SK-N-SH (cell line): ENCODE measurements at regions not wholly inside any gene's neighbourhood (a gene's known extent, or its start where the extent isn't known, plus 50 kb on each side); places are given as distances from the start of the nearest gene placed in this dataset.

Experiments used
- CTCF ChIA-PET: fragments of 300-600, 350-600 bp; formaldehyde crosslinking; extraction: SDS; loops from one replicate; lab custom pipeline; 2021; lab: Yijun Ruan, JAX
- POLR2A ChIA-PET: fragments of 350-600 bp; sonication (Branson Sonifier 250); formaldehyde crosslinking; extraction: SDS; loops from one replicate; lab custom pipeline; 2020; ENCODE audit warnings: antibody characterized with exemption, inconsistent platforms; lab: Yijun Ruan, JAX
- DNase-seq: peaks from one replicate; pipeline ENCODE4 v3.0.0; 2012
- H2AFZ ChIP-seq: fragments of 200-600 bp; sonication (generic); 2 replicates; pipeline ENCODE4 v1.8.1; 2016; ENCODE audit warnings: antibody characterized with exemption, mild to moderate bottlenecking, low read depth
- H3F3A ChIP-seq: fragments of 200-600 bp; sonication (generic); replicated peaks from 2 replicates; pipeline ENCODE3; 2016; ENCODE audit warnings: antibody characterized with exemption, mild to moderate bottlenecking; ENCODE audit not compliant: insufficient read depth
- H3K27ac ChIP-seq, 2 experiments: fragments of 200-500 bp in 1 of 2; fragments of 200-600 bp in 1 of 2; sonication (Bioruptor generic) in 1 of 2; sonication (generic), shearing (Covaris generic) in 1 of 2; 2 replicates each; pipeline versions ENCODE4 v1.5.1 to v1.6.1; 2014 to 2016; ENCODE audit warnings: low read depth in 2 of 2, inconsistent platforms in 1 of 2, low read length in 1 of 2, mild to moderate bottlenecking in 1 of 2, mixed read lengths in 1 of 2
- H3K27me3 ChIP-seq: fragments of 200-600 bp; sonication (generic), shearing (Covaris generic); 2 replicates; pipeline ENCODE4 v1.6.1; 2016; ENCODE audit warnings: mixed run types; ENCODE audit not compliant: insufficient read depth
- H3K36me3 ChIP-seq, 2 experiments: fragments of 200-500 bp in 1 of 2; fragments of 200-600 bp in 1 of 2; sonication (Bioruptor generic) in 1 of 2; sonication (generic) in 1 of 2; replicated peaks in 1 of 2; 2 replicates each; pipeline versions ENCODE3 to v1.5.1; 2014 to 2016; ENCODE audit warnings: low read length in 1 of 2, mild to moderate bottlenecking in 1 of 2; ENCODE audit not compliant: insufficient read depth in 2 of 2, control insufficient read depth in 1 of 2
- H3K4me1 ChIP-seq, 2 experiments: fragments of 200-500 bp in 1 of 2; fragments of 200-600 bp in 1 of 2; sonication (Bioruptor generic) in 1 of 2; sonication (generic), shearing (Covaris generic) in 1 of 2; 2 replicates each; pipeline versions ENCODE4 v1.5.1 to v1.6.1; 2014 to 2016; ENCODE audit warnings: low read depth in 1 of 2, low read length in 1 of 2, mixed run types in 1 of 2; ENCODE audit not compliant: insufficient read depth in 2 of 2, control insufficient read depth in 1 of 2
- H3K4me2 ChIP-seq: fragments of 200-600 bp; sonication (generic), shearing (Covaris generic); 2 replicates; pipeline ENCODE4 v1.6.1; 2017; ENCODE audit warnings: mixed run types
- H3K4me3 ChIP-seq, 2 experiments: fragments of 200-500 bp in 1 of 2; fragments of 200-600 bp in 1 of 2; sonication (Bioruptor generic) in 1 of 2; sonication (generic), shearing (Covaris generic) in 1 of 2; 2 replicates each; pipeline versions ENCODE4 v1.5.1 to v1.8.1; 2014 to 2016; ENCODE audit warnings: low read depth in 2 of 2, inconsistent platforms in 1 of 2, low read length in 1 of 2, mild to moderate bottlenecking in 1 of 2, mixed read lengths in 1 of 2, moderate library complexity in 1 of 2
- H3K79me2 ChIP-seq: fragments of 200-600 bp; sonication (generic); 2 replicates; pipeline ENCODE4 v1.8.1; 2017; ENCODE audit warnings: mild to moderate bottlenecking; ENCODE audit not compliant: insufficient read depth
- H3K9ac ChIP-seq: fragments of 200-600 bp; sonication (generic); 2 replicates; pipeline ENCODE4 v1.6.1; 2017; ENCODE audit warnings: mixed run types
- H3K9me2 ChIP-seq: fragments of 200-600 bp; sonication (generic); 2 replicates; pipeline ENCODE4 v1.6.1; 2017; ENCODE audit warnings: mixed run types
- H3K9me3 ChIP-seq: fragments of 200-600 bp; sonication (generic); 2 replicates; pipeline ENCODE4 v1.6.1; 2017; ENCODE audit warnings: mixed run types, mild to moderate bottlenecking, moderate library complexity
- H4K20me1 ChIP-seq: fragments of 200-600 bp; sonication (generic); 2 replicates; pipeline ENCODE4 v1.6.1; 2017; ENCODE audit warnings: mild to moderate bottlenecking, mixed run types; ENCODE audit not compliant: insufficient read depth
- CHD2 ChIP-seq: fragments of 150-350 bp; IDR thresholded peaks from 2 replicates; pipeline ENCODE4 v1.6.1; 2018; ENCODE audit warnings: low read length; ENCODE audit not compliant: partially characterized antibody
- ELF1 ChIP-seq: IDR thresholded peaks from 2 replicates; pipeline ENCODE4 v1.4.0; 2012
- EP300 ChIP-seq, 2 experiments: IDR thresholded peaks; 2 replicates each; pipeline versions ENCODE4 v1.4.0 to v1.6.1; 2012; ENCODE audit warnings: borderline replicate concordance in 1 of 2, low read depth in 1 of 2, low read length in 1 of 2
- FOSL2 ChIP-seq: IDR thresholded peaks from 2 replicates; pipeline ENCODE4 v1.4.0; 2012; ENCODE audit warnings: low read depth, mild to moderate bottlenecking, moderate library complexity, borderline replicate concordance
- FOXJ3 ChIP-seq: sonication (generic); formaldehyde crosslinking; IDR thresholded peaks from 2 replicates; pipeline ENCODE4 v1.5.1; 2020; ENCODE audit warnings: mild to moderate bottlenecking, missing genetic modification reagents
- JUND ChIP-seq: IDR thresholded peaks from 2 replicates; pipeline ENCODE4 v1.4.0; 2012
- MEF2A ChIP-seq: IDR thresholded peaks from 2 replicates; pipeline ENCODE4 v1.4.0; 2012; ENCODE audit warnings: low read depth, borderline replicate concordance
- MXI1 ChIP-seq: IDR thresholded peaks from 2 replicates; pipeline ENCODE4 v1.6.1; 2012; ENCODE audit warnings: mild to moderate bottlenecking, low read depth, low read length, improper control_type of control experiment
- NFIC ChIP-seq: IDR thresholded peaks from 2 replicates; pipeline ENCODE4 v1.4.0; 2012; ENCODE audit warnings: borderline replicate concordance
- POLR2AphosphoS5 ChIP-seq: IDR thresholded peaks from 2 replicates; pipeline ENCODE4 v1.6.1; 2012; ENCODE audit warnings: low read depth, low read length
- RAD21 ChIP-seq: IDR thresholded peaks from 2 replicates; pipeline ENCODE4 v1.6.1; 2012; ENCODE audit warnings: mild to moderate bottlenecking, low read length
- RCOR1 ChIP-seq: fragments of 150-350 bp; IDR thresholded peaks from 2 replicates; pipeline ENCODE4 v1.6.1; 2017; ENCODE audit warnings: antibody characterized with exemption, low read length
- RXRA ChIP-seq: IDR thresholded peaks from 2 replicates; pipeline ENCODE4 v1.4.0; 2012; ENCODE audit warnings: low read depth, mild to moderate bottlenecking, borderline replicate concordance
- TAF1 ChIP-seq: IDR thresholded peaks from 2 replicates; pipeline ENCODE4 v1.6.1; 2012; ENCODE audit warnings: low read depth, mild to moderate bottlenecking, low read length, moderate library complexity, borderline replicate concordance
- TEAD4 ChIP-seq: IDR thresholded peaks from 2 replicates; pipeline ENCODE4 v1.4.0; 2012; ENCODE audit warnings: mild to moderate bottlenecking, borderline replicate concordance; ENCODE audit not compliant: insufficient read depth
- YY1 ChIP-seq: IDR thresholded peaks from 2 replicates; pipeline ENCODE4 v1.4.0; 2012; ENCODE audit warnings: low read depth, mild to moderate bottlenecking
- WGBS: methylation state at CpG from one replicate; pipeline ENCODE4 v1.1.6; 2017; ENCODE audit warnings: low lambda C conversion rate; 5-methylcytosine and 5-hydroxymethylcytosine counted together
- TF ChIP-seq, protein P1 (sequence below): fragments of 150-350 bp; IDR thresholded peaks from 2 replicates; pipeline ENCODE4 v1.6.1; 2016; ENCODE audit warnings: mild to moderate bottlenecking, low read depth, low read length
- TF ChIP-seq, protein P2 (sequence below): IDR thresholded peaks from 2 replicates; pipeline ENCODE4; 2012
- TF ChIP-seq, protein P3 (sequence below): fragments of 200-600 bp; sonication (generic); IDR thresholded peaks from 2 replicates; pipeline ENCODE4 v1.6.1; 2017; ENCODE audit warnings: antibody characterized with exemption, mild to moderate bottlenecking, moderate library complexity

DNA sequence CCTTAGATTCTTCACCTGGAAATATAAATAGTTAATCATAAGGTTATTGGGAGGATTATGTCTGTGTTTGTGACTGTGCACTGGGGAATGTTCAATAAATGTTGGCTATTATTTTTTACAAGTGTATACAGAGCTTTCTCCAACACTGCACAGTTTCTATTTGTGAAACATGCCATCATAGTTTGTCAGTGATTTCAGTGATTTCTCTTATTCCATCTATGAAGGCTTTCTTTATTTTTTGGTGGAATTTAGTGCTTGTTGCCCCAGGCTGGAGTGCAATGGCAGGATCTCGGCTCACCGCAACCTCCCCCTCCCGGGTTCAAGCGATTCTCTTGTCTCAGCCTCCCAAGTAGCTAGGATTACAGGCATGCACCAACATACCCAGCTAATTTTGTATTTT, 545.0 kb upstream of the GRM7 start:
- no peaks in the 10 kb centered on the region for H4K20me1 ChIP-seq
- no peak overlapping the region for H3K4me3 ChIP-seq
- TF ChIP-seq, protein P1, sequence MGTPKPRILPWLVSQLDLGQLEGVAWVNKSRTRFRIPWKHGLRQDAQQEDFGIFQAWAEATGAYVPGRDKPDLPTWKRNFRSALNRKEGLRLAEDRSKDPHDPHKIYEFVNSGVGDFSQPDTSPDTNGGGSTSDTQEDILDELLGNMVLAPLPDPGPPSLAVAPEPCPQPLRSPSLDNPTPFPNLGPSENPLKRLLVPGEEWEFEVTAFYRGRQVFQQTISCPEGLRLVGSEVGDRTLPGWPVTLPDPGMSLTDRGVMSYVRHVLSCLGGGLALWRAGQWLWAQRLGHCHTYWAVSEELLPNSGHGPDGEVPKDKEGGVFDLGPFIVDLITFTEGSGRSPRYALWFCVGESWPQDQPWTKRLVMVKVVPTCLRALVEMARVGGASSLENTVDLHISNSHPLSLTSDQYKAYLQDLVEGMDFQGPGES, result no peak
- TF ChIP-seq EP300 (IDR thresholded peaks at IDR 0.05; ENCODE audit: borderline replicate concordance in 1 of 2, low read depth in 1 of 2, low read length in 1 of 2) (no peak), TAF1 (no peak)
- POLR2A ChIA-PET, result no interaction called here
- H3K4me1 ChIP-seq, result no peaks in the 10 kb centered on the region
- WGBS, result 23% methylated on average over 4 of the region's 4 CpGs
- no peaks in the 10 kb centered on the region for H3F3A ChIP-seq
- H3K9me2 ChIP-seq, result no peaks in the 10 kb centered on the region
- no peaks in the 10 kb centered on the region for H3K27me3 ChIP-seq
- H3K9me3 ChIP-seq, result no peaks in the 10 kb centered on the region
- H2AFZ ChIP-seq, result no peak overlapping the region
- H3K36me3 ChIP-seq, result no peaks in the 10 kb centered on the region
- no peak for DNase-seq
- no peak overlapping the region for H3K4me2 ChIP-seq
- no peak overlapping the region for H3K9ac ChIP-seq
- CTCF ChIA-PET, result no interaction called here
- H3K79me2 ChIP-seq, result no peaks in the 10 kb centered on the region
- H3K27ac ChIP-seq, result no peak overlapping the region

DNA sequence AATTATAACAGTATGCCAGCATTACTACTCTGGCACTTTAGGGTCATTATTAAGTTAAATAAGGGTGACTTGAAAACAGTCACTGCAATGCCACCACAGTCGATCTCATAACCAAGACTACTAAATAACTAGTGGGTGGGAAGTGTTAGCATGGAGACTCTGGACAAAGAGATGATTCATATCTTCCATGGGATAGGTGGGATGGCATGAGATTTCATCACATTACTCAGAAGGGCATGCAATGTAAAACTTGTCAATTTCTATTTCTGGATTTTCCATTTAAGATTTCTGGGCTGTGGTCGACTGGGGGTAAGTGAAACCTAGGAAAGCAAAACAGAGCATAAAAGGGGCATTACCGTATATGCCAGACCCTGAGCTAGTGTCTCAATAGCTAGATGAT, 538.9 kb upstream of the GRM7 start:
- POLR2A ChIA-PET, result no interaction called here
- no peak for TF ChIP-seq ELF1
- TF ChIP-seq POLR2AphosphoS5, result no peak
- H3K27ac ChIP-seq, result no peak overlapping the region
- 2% methylated on average over 3 of the region's 3 CpGs for WGBS
- no peaks in the 10 kb centered on the region for H3K27me3 ChIP-seq
- CTCF ChIA-PET, result no interaction called here
- H3K79me2 ChIP-seq, result no peaks in the 10 kb centered on the region
- no peak overlapping the region for H3K4me3 ChIP-seq
- no peaks in the 10 kb centered on the region for H3K36me3 ChIP-seq
- H4K20me1 ChIP-seq, result no peaks in the 10 kb centered on the region
- no peaks in the 10 kb centered on the region for H3K4me1 ChIP-seq
- no peak for DNase-seq
- no peaks in the 10 kb centered on the region for H3K9me3 ChIP-seq
- H3K9me2 ChIP-seq, result no peaks in the 10 kb centered on the region
- no peak overlapping the region for H2AFZ ChIP-seq
- no peak overlapping the region for H3K4me2 ChIP-seq
- no peaks in the 10 kb centered on the region for H3F3A ChIP-seq
- H3K9ac ChIP-seq, result no peak overlapping the region

DNA sequence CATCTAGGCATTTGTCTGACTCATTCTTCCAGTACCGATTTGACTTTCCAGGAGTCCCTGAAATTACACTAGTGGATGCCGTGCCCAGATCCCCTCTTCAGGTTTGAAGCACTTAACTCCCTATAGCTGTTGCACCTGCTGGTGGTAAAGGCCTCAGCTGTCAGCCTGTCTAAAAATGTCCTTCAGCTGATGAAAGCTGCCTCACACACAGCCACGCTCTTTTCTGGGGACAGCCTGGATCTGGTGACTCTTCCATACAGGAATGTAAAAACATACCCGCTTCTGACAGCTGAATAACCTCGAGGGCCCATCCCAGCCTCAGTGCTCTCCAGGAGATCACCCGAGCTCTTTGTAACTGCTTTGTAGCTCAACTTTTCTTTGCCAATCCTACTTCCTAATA, 534.1 kb upstream of the GRM7 start:
- POLR2A ChIA-PET, result no interaction called here
- CTCF ChIA-PET, result interaction anchor here (1.6 kb wide), 1 partner anchor 16 kb away, joined by 3 read pairs; no protein-coding TSS in a partner anchor
- Histone ChIP-seq H3K9me2 (no peaks in the 10 kb centered on the region), H3K36me3 (no peaks in the 10 kb centered on the region), H3K27me3 (no peaks in the 10 kb centered on the region), H3K9ac (no peak overlapping the region), H3K4me2 (no peak overlapping the region), H3F3A (no peaks in the 10 kb centered on the region), H3K79me2 (no peaks in the 10 kb centered on the region), H3K27ac (no peak overlapping the region), H3K4me3 (no peak overlapping the region), H2AFZ (no peak overlapping the region), H4K20me1 (no peaks in the 10 kb centered on the region), H3K9me3 (no peaks in the 10 kb centered on the region), H3K4me1 (no peaks in the 10 kb centered on the region)
- DNase-seq, result no peak
- 11% methylated on average over 6 of the region's 6 CpGs for WGBS
- TF ChIP-seq MEF2A (no peak), FOXJ3 (CRISPR knock-in tag) (no peak), YY1 (no peak), RAD21 (no peak), TAF1 (no peak), MXI1 (no peak), ELF1 (no peak), CHD2 (no peak), TEAD4 (no peak), JUND (no peak), NFIC (no peak), FOSL2 (no peak), RXRA (no peak), RCOR1 (no peak)
- TF ChIP-seq, protein P2, sequence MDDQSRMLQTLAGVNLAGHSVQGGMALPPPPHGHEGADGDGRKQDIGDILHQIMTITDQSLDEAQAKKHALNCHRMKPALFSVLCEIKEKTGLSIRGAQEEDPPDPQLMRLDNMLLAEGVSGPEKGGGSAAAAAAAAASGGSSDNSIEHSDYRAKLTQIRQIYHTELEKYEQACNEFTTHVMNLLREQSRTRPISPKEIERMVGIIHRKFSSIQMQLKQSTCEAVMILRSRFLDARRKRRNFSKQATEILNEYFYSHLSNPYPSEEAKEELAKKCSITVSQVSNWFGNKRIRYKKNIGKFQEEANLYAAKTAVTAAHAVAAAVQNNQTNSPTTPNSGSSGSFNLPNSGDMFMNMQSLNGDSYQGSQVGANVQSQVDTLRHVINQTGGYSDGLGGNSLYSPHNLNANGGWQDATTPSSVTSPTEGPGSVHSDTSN, result no peak
- TF ChIP-seq, protein P3, sequence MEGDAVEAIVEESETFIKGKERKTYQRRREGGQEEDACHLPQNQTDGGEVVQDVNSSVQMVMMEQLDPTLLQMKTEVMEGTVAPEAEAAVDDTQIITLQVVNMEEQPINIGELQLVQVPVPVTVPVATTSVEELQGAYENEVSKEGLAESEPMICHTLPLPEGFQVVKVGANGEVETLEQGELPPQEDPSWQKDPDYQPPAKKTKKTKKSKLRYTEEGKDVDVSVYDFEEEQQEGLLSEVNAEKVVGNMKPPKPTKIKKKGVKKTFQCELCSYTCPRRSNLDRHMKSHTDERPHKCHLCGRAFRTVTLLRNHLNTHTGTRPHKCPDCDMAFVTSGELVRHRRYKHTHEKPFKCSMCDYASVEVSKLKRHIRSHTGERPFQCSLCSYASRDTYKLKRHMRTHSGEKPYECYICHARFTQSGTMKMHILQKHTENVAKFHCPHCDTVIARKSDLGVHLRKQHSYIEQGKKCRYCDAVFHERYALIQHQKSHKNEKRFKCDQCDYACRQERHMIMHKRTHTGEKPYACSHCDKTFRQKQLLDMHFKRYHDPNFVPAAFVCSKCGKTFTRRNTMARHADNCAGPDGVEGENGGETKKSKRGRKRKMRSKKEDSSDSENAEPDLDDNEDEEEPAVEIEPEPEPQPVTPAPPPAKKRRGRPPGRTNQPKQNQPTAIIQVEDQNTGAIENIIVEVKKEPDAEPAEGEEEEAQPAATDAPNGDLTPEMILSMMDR, result no peak
